GM19397 (cell line): ENCODE measurements at regions not wholly inside any gene's neighbourhood (a gene's known extent, or its start where the extent isn't known, plus 50 kb on each side); places are given as distances from the start of the nearest gene placed in this dataset.

ENCODE experiments used
- ATAC-seq: cut with Tn5 transposase; IDR thresholded peaks from one replicate; pipeline ENCODE4 v1.9.1; 2021; ENCODE audit warnings: mild to moderate bottlenecking, moderate library complexity; ENCODE audit not compliant: unreplicated experiment

GRCh38 chr6:168885751-168886742, 367.6 kb downstream of the THBS2 start:
- no peak for ATAC-seq

- no peak for ATAC-seq
Measured at GRCh38 chr6:168885196-168885595, 368.4 kb downstream of the THBS2 start.

GRCh38 chr6:168884646-168885086, 369.0 kb downstream of the THBS2 start:
- ATAC-seq = peak; percentile 92

GRCh38 chr6:168884050-168884645, 369.5 kb downstream of the THBS2 start:
- ATAC-seq = peak; percentile 33

GRCh38 chr6:168883410-168884049, 370.1 kb downstream of the THBS2 start:
- no peak for ATAC-seq

GRCh38 chr6:168880271-168880670, 373.4 kb downstream of the THBS2 start:
- no peak for ATAC-seq

GRCh38 chr6:168877821-168878282, 375.8 kb downstream of the THBS2 start:
- ATAC-seq = no peak

- no peak for ATAC-seq
Measured at GRCh38 chr6:168876956-168877355, 376.7 kb downstream of the THBS2 start.

- no peak for ATAC-seq
Measured at GRCh38 chr6:168875811-168876576, 377.7 kb downstream of the THBS2 start.

GRCh38 chr6:168874637-168875036, 379.0 kb downstream of the THBS2 start:
- ATAC-seq = no peak

GRCh38 chr6:168873278-168874190, 380.1 kb downstream of the THBS2 start:
- no peak for ATAC-seq

- ATAC-seq = no peak
Measured at GRCh38 chr6:168871642-168872315, 381.9 kb downstream of the THBS2 start.

- no peak for ATAC-seq
Measured at GRCh38 chr6:168870982-168871381, 382.7 kb downstream of the THBS2 start.

- no peak for ATAC-seq
Measured at GRCh38 chr6:168867247-168868102, 386.2 kb downstream of the THBS2 start.

GRCh38 chr6:168866534-168866933, 387.1 kb downstream of the THBS2 start:
- no peak for ATAC-seq

- no peak for ATAC-seq
Measured at GRCh38 chr6:168865522-168865921, 388.1 kb downstream of the THBS2 start.

GRCh38 chr6:168864541-168865460, 388.8 kb downstream of the THBS2 start:
- no peak for ATAC-seq
